Fibroblast of upper back skin (primary cell): ENCODE measurements at regions not wholly inside any gene's neighbourhood (a gene's known extent, or its start where the extent isn't known, plus 50 kb on each side); places are given as distances from the start of the nearest gene placed in this dataset.
A peak's percentile ranks its signal among the peaks of the same experiment; 100 is the strongest.
"Not testable (repeated sequence)": the region's sequence is repeated elsewhere in the genome, so short reads cannot be mapped to it uniquely, and the experiment has no call there.

Experiments used
- DNase-seq: peaks from one replicate; pipeline ENCODE4 v3.0.0-alpha.2; 2013

GRCh38 chr6:84635081-84635761, 129.2 kb downstream of the TBX18 start:
- peak; percentile 66 for DNase-seq

DNA sequence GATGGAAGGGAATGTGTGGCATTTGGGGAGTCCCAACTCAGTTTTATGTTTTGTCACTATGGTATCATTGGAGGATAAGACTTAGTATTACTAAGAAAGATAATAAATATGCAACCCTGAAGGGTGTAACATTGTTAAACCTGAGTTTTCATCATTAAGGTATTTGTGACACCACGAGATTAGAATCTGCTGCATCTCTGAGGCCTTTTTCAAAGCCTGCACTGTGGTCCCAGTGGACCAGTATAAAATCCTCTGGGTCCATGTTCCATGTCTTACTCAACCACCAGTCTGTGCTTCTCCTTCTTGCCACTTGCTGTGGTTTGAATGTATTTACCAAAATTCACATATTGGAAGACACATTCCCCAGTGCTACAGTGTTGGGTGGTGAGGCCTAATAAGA, 130.6 kb downstream of the TBX18 start:
- peak; percentile 46 for DNase-seq

- not testable (repeated sequence) for DNase-seq
These were observed 137.9 kb downstream of the TBX18 start for GRCh38 chr6:84626527-84626926.

GRCh38 chr6:84625506-84625905, 138.9 kb downstream of the TBX18 start:
- no peak for DNase-seq

DNA sequence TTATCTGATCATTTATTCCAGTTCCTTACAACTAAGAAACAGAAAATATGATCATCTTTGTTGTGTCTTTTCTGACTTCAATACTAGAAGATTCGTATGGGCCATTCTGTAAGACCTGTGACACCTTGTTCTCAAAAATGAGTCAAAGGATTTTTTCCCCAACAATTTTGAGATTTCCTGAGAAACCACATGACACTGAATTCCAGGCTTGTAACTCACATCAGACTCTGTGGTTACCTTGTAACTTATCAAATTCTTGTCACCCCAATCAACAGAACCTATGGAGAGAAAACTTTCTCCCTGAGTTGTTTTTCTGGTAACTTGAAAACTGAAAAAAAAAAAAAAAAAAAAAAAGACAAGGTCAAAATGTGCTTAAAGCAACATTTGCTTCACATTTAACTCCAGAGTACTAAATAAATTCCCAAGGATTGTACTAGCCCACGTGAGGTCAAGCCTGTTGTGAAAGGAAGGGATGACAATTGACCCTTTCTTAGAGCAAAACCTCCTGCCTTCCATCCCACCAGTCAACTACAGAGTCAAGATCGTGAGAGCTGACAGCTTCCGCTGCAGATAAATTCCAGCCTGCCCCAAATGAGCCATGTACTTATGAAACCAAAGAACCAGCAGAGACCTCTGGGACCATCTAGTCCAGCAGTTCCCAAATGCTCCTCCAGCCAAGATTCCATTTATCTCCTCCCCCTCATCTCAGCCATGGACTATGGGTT, 140.3 kb downstream of the TBX18 start:
- DNase-seq: peak; percentile 93

DNA sequence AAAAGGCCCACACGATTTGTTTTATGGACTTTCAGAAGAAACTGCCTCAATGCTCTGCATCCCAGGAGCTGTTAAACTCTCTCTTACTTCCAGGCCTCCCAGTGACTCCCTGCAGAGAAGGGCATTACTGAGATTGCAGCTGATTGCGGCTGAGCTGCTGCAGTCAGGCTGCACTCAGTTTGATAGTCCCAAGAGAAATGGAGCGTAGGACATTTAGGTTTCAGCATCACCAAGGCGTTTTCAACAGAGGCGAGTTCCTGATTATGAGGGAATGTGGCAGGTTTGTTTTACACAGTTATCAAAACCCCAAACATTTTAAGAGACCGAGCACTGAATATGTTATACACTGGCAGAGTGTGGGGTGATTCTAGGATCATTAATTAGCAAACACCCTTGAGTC, 145.6 kb downstream of the TBX18 start:
- peak; percentile 74 for DNase-seq

GRCh38 chr6:84618046-84618752, 146.2 kb downstream of the TBX18 start:
- DNase-seq: peak; percentile 88

DNA sequence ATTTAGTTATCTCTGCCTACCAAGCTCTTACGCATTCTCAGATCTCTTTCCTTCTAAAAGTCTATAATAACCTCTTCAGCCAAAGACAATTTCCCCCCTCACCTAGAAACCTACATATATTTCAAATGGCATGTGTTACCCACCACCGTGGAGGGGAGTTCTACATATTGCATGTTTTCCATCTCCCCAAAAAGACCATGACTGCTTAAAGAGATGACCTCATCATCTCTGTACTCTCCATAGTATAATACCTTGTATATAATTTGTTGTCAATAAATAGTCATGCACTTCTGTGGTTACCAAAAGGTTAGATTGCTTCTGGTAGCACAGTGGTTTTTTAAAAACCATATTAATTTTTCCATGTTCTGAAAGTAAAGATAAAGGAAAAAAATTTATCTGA, 148.4 kb downstream of the TBX18 start:
- no peak for DNase-seq

DNA sequence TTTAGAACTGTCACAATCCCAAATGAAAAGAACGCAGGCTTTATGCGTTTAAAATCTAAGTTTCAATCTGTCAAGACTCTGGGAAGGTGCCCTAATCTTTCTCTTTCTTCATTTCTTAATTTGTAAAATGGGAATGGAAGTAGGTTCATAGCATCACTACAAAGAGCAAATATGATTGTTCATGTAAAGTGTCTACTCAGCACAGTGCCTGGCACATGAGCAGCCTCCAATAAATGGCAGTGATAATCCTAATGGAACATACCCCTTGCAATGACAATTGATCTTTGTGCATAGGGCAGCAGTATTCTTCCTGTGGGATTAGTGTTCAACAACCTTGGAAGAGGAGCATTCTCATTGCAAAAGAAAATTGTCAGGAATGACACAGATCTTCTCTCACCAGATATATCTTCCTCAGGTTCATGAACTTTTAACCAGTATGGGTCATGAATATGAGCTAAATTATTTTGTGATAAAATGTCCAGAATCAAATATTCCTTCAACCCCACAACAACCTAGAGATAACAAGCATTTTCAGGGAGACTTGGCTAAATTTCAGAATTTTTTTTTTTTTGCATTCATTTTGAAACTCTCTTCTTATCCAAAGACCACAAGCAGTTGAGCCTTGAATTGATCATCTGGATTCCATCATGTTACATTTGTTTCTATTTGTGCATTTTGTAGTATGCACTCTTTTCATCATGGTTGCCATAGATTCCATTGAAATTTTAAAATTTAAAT, 149.1 kb downstream of the TBX18 start:
- no peak for DNase-seq

DNA sequence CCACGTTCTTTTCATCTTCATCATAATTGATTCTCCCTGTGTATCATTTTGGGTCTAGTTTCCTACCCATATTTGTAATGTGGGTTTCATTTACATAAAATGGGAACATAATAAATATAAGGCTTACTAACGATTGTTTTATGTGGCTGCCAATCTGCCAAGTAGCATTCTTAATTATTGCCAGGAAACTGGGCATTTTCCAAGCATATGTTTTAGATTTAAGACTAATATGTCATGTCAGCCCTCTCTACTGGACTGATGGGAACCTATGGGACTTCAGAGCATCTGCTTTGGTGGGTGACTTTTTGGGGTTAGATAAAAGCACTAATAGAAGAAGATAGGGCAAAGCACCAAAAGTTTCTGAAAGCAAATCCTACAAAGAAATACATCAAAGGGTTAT, 157.5 kb downstream of the TBX18 start:
- peak; percentile 60 for DNase-seq

GRCh38 chr6:84605298-84605697, 159.1 kb downstream of the TBX18 start:
- DNase-seq: no peak

GRCh38 chr6:84601366-84601765, 163.0 kb downstream of the TBX18 start:
- no peak for DNase-seq

DNA sequence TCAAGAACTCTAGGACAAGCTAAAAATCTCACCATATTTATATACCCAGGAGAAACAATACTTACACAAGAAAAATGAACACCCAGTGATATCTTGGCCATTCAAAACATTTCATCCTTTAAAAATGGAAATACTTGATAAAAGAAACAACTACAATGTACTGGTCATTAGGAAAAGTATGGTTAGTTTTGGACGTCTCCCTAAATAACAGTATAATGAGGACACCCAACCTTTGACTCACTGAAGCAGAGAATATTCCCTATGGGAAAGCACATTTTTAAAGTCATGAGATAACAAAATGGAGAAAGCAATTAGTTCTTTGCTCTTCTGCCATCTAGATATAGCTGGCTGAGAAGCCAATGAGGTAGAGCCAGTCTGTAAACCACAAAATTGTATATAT, 164.4 kb downstream of the TBX18 start:
- DNase-seq: no peak

DNA sequence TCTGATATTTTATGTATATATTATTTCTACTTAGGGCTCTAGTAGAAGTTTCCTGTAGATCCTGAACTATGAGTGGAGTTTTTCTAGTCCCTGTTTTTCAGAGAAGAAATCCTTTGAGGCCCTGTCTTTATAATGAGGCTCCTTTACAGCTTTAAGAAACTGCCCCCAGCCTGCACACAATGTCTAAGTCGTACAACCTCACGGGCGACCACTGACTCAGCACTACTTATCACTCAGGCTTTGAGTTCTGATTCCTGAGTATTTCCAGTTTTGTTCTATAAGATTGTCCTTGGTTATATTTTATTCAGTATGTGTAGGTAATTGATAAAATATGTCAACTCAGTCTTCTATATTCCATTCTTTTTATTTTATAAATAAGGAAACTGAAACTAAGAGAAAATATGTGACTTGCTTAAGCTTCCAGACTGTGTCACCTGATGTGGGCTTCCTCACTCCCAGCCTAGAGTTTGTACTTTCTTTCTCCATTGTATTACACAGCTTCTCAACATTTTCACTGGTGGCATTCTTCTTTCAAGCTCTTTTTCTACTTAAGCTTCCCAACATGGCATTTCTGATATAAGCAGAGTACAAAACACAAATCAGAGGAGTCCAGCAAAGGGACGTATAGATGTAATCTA, 167.0 kb downstream of the TBX18 start:
- no peak for DNase-seq

- DNase-seq: no peak
These were observed 167.9 kb downstream of the TBX18 start for GRCh38 chr6:84596488-84596887.

- DNase-seq: no peak
These were observed 175.7 kb downstream of the TBX18 start for GRCh38 chr6:84588697-84589080.

GRCh38 chr6:84587994-84588696, 176.3 kb downstream of the TBX18 start:
- DNase-seq: not testable (repeated sequence)

GRCh38 chr6:84587202-84587940, 177.0 kb downstream of the TBX18 start:
- not testable (repeated sequence) for DNase-seq

GRCh38 chr6:84583784-84584183, 180.6 kb downstream of the TBX18 start:
- DNase-seq: peak; percentile 8

- peak; percentile 58 for DNase-seq
These were observed 181.4 kb downstream of the TBX18 start for GRCh38 chr6:84582997-84583396.
